HL-60 (cell line): ENCODE measurements at regions not wholly inside any gene's neighbourhood (a gene's known extent, or its start where the extent isn't known, plus 50 kb on each side); places are given as distances from the start of the nearest gene placed in this dataset.

ENCODE experiments used
- DNase-seq, 2 experiments: peaks; one replicate each; pipeline ENCODE4 v3.0.0-alpha.2; 2010 to 2020; ENCODE audit warnings: low read depth in 1 of 2, low spot score in 1 of 2
- H3K27ac ChIP-seq: fragments of 250-450 bp; sonication (Bioruptor Pico); replicated peaks from 2 replicates; pipeline ENCODE4 v1.5.1; 2020; ENCODE audit warnings: mild to moderate bottlenecking, moderate library complexity
- H3K27me3 ChIP-seq: fragments of 250-450 bp; sonication (Bioruptor Pico); 2 replicates; pipeline ENCODE4 v1.5.1; 2021; ENCODE audit warnings: mild to moderate bottlenecking, moderate library complexity; ENCODE audit not compliant: insufficient read depth, poor library complexity, severe bottlenecking
- H3K4me3 ChIP-seq: replicated peaks from 2 replicates; pipeline ENCODE4 v1.5.1; 2011; ENCODE audit warnings: mild to moderate bottlenecking, control low read depth, low read length; ENCODE audit not compliant: insufficient read depth
- GABPA ChIP-seq: IDR thresholded peaks from 2 replicates; pipeline ENCODE4 v1.6.1; 2012; ENCODE audit warnings: low read depth
- POLR2AphosphoS5 ChIP-seq: IDR thresholded peaks from 2 replicates; pipeline ENCODE4 v1.6.1; 2012; ENCODE audit warnings: low read depth
- SPI1 ChIP-seq: IDR thresholded peaks from 2 replicates; pipeline ENCODE4 v1.6.1; 2012; ENCODE audit warnings: low read depth, mild to moderate bottlenecking, borderline replicate concordance
- TF ChIP-seq, protein P1 (sequence below): IDR thresholded peaks from one replicate; pipeline ENCODE4 v1.5.1; 2011; ENCODE audit warnings: low read length, control low read depth, inconsistent platforms; ENCODE audit not compliant: insufficient read depth
- TF ChIP-seq, protein P2 (sequence below): IDR thresholded peaks from 2 replicates; pipeline ENCODE4 v1.6.1; 2012; ENCODE audit warnings: low read depth; ENCODE audit not compliant: insufficient replicate concordance

DNA sequence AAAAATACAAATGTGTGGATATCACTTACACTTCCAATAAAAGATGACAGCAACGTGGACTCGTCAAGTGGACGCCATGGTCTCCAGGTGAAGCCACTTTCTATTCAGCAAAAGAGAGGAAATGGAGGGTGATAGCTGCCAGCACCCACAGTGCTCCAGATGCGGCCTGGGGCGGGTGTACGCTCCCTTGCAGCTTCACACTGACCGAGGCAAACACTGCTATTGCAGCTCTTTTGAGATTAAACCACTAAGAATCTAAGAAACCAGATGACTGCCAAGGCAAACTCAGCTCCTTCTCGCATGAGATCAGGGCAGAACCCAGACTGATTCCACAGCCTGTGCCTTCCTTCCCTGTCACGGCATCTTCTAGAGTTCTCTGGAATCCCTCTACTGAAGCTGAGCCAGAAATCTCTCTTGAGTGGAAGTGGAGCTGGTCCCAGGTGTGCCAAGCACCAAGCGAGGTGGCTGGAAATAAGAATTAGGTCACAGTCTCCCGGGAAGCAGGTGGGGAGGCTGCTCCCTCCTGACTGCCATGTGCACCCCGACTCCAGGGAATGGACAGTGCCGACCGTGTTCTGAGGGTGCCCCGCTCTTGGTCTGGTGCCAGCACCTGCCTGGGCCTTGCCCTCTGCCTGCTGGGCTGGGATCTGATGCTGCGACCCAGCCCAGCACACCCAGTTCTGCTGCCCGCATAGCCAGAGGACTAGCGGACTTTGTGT lies 90.1 kb upstream of the AFDN start:
- Histone ChIP-seq H3K27me3 (no peaks in the 10 kb centered on the region), H3K27ac (no peak overlapping the region), H3K4me3 (no peak overlapping the region)
- DNase-seq, result no peak
- TF ChIP-seq, protein P1, sequence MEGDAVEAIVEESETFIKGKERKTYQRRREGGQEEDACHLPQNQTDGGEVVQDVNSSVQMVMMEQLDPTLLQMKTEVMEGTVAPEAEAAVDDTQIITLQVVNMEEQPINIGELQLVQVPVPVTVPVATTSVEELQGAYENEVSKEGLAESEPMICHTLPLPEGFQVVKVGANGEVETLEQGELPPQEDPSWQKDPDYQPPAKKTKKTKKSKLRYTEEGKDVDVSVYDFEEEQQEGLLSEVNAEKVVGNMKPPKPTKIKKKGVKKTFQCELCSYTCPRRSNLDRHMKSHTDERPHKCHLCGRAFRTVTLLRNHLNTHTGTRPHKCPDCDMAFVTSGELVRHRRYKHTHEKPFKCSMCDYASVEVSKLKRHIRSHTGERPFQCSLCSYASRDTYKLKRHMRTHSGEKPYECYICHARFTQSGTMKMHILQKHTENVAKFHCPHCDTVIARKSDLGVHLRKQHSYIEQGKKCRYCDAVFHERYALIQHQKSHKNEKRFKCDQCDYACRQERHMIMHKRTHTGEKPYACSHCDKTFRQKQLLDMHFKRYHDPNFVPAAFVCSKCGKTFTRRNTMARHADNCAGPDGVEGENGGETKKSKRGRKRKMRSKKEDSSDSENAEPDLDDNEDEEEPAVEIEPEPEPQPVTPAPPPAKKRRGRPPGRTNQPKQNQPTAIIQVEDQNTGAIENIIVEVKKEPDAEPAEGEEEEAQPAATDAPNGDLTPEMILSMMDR, result no peak
- TF ChIP-seq, protein P2, sequence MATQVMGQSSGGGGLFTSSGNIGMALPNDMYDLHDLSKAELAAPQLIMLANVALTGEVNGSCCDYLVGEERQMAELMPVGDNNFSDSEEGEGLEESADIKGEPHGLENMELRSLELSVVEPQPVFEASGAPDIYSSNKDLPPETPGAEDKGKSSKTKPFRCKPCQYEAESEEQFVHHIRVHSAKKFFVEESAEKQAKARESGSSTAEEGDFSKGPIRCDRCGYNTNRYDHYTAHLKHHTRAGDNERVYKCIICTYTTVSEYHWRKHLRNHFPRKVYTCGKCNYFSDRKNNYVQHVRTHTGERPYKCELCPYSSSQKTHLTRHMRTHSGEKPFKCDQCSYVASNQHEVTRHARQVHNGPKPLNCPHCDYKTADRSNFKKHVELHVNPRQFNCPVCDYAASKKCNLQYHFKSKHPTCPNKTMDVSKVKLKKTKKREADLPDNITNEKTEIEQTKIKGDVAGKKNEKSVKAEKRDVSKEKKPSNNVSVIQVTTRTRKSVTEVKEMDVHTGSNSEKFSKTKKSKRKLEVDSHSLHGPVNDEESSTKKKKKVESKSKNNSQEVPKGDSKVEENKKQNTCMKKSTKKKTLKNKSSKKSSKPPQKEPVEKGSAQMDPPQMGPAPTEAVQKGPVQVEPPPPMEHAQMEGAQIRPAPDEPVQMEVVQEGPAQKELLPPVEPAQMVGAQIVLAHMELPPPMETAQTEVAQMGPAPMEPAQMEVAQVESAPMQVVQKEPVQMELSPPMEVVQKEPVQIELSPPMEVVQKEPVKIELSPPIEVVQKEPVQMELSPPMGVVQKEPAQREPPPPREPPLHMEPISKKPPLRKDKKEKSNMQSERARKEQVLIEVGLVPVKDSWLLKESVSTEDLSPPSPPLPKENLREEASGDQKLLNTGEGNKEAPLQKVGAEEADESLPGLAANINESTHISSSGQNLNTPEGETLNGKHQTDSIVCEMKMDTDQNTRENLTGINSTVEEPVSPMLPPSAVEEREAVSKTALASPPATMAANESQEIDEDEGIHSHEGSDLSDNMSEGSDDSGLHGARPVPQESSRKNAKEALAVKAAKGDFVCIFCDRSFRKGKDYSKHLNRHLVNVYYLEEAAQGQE, result no peak
- TF ChIP-seq POLR2AphosphoS5, result no peak
- no peak for TF ChIP-seq SPI1
- no peak for TF ChIP-seq GABPA

DNA sequence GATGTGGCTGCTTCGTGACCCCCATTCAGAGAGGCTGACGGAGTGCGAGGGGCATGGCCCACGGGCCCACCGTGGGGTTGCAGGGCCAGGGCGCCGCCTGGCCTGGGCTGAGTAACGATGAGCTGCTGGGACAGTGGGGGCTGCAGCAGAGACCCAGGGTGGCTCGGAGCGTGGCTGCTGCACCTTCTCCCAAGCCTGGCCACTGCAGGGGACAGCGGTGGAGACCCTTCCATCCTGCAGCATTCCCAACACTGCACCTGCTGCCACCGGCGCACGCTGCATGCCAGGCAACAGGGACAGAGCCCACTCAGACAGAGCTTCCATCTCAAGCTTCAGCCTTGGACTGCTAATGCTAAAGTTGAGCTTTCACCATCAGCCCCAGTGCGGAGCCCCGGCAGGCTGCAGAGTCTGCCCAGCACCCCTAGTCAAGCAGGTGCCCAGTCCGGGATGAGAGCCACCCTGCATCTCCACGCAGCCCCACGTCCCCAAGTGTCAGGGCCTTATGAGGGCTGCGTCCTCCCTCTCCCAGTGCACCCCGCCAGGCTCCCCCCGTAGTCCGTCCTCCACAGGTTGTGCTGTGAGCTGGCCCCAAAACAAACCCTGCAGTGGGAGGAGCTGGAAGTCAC lies 89.4 kb upstream of the AFDN start:
- H3K4me3 ChIP-seq, result no peak overlapping the region
- no peak for DNase-seq
- TF ChIP-seq, protein P2, result no peak
- TF ChIP-seq, protein P1, result no peak
- TF ChIP-seq POLR2AphosphoS5 (no peak), SPI1 (no peak), GABPA (no peak)
- H3K27ac ChIP-seq, result no peak overlapping the region
- no peaks in the 10 kb centered on the region for H3K27me3 ChIP-seq

DNA sequence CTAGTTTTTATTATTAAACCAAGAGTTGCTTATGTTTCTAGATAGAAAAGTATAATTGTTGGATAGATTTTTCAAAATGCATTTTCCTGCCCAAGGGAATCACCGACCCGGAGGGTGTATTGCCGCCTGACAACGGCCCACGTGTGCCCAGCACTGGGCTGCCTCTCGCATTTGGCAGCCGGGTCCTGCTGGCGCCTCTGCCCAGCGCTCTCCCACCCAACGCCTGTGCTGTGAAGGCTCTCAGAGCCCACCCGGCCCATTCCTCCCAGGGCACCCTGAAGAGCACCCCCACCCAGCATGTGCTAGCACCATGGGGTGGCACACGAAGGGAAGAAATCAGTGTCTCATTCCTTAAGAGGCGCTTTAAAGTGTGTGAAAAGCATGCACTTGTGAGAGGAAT lies 88.3 kb upstream of the AFDN start:
- Histone ChIP-seq H3K27me3 (no peaks in the 10 kb centered on the region), H3K4me3 (no peak overlapping the region), H3K27ac (no peak overlapping the region)
- TF ChIP-seq, protein P1, result no peak
- TF ChIP-seq GABPA (no peak), SPI1 (no peak), POLR2AphosphoS5 (no peak)
- TF ChIP-seq, protein P2, result no peak
- DNase-seq, result no peak
